ENCODE measurements at regions not wholly inside any gene's neighbourhood (a gene's known extent, or its start where the extent isn't known, plus 50 kb on each side); places are given as distances from the start of the nearest gene placed in this dataset.

GRCh38 chrX:149992918-149993317 lies 54.6 kb upstream of the EOLA2 start:
- no peak for DNase-seq

DNA sequence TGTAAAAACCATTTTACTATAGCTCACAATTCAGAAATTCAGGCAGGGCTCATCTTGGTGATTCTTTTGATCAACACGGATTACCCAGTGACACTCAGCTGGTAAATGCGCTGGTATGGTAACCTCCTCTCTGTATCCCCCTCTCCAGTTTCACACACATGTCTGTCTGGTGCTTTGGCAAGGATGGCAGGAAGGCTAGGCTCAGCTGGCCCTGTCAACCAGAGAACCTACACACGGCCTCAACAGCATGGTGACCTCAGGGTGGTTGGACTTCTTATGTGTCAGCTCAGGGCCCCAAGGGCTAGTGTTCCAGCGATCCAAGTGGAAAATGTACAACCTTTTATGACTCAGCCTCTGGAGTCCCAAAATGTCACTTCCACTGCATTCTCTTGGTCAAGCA lies 55.7 kb upstream of the EOLA2 start:
- no peak for DNase-seq

DNA sequence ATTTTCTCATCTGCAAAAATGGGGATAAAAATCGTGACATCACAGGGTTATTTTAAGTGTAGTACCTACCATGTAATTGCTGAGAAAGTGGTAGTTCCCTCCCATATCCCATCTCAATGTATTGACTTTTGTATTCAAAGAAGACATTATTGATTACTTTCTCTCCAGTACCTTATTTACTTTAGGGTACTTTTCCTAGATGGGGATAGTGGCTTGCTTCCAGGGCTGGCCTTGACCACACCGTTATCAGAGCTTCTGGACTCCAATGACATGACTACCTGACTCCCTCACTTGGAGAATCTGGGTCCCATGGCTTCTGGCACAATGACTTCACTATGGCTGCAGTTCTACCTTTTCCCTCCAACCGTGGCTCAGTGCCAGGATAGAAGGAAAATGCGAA lies 58.2 kb upstream of the EOLA2 start:
- no peak for DNase-seq

GRCh38 chrX:150005027-150005426 lies 66.7 kb upstream of the EOLA2 start:
- no peak for DNase-seq

GRCh38 chrX:150007356-150007755 lies 69.1 kb upstream of the EOLA2 start:
- DNase-seq, result no peak

DNA sequence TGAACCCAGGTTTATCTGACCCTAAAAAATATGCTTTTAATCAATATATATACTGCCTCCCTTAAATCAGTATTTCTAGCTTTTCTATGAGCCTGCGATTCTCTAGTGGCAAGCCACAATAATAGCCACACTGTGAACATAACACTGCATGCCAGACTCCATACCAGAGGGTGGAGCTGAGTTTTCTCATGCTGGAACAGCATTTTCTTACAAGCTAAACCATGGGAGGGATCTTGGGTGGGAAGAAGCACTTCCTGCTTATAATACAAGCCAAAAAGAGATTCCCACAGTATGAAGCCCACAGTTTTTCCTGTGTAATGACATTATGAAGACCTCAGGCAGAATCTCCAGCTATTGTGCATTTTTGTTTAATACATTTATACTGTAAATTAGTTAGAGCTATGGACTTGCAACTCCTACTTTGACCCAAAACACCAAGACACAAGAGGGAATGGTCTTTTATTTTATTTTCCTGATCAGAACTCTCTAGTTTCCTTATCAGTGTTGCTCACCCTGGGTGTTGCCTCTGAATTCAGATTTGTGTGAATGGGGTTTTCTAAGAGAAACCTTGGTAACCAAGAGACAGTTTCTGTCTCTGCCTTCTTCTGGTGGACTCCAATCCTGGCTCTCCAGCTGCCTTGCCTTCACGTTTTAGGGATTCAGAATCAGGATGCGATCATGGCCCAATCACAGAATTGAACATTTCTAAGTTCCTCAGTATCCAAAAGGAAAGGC lies 74.5 kb upstream of the EOLA2 start:
- DNase-seq, result no peak

DNA sequence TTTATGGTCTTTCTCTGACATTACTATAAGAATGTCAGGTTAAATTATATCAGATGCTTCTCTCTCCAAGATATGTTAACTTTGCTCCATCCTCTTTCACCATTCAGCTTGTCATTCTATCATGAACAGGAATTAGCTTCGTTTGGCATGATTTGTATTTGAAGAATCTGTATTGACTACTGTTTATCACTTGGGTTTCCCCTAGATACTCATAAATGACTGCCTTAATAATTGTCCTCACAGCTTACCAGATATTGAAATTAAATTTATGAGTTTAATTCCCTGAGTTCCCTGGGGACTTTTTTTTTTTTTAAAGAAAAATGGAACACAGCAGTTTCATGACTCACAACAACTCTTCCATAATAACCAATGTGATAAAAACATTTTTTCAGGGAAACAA lies 76.2 kb upstream of the EOLA2 start:
- DNase-seq, result no peak

DNA sequence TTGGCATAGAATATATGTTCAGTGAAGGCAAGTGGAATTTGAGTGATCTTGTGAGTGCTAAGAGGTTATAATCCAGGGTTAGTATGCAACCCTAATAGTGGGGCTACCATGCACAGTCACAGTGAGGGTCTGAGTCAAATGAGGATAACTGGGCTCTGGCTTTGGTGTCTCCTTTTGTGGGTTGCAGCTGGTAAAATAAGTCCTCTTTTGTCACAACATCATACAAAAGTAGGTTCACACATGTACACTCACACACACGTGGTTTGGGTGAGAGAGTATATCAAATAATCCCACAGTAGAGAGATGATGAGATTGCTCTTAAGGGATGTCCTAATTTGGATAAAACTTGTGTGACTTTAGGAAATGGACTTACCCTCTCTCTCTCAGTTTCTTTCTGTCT lies 79.6 kb upstream of the EOLA2 start:
- DNase-seq, result no peak

GRCh38 chrX:150018931-150019361 lies 80.7 kb upstream of the EOLA2 start:
- no peak for DNase-seq

- no peak for DNase-seq
Measured at GRCh38 chrX:150028692-150029091, 90.4 kb upstream of the EOLA2 start.

- no peak for DNase-seq
Measured at GRCh38 chrX:150032742-150033141, 94.5 kb upstream of the EOLA2 start.

DNA sequence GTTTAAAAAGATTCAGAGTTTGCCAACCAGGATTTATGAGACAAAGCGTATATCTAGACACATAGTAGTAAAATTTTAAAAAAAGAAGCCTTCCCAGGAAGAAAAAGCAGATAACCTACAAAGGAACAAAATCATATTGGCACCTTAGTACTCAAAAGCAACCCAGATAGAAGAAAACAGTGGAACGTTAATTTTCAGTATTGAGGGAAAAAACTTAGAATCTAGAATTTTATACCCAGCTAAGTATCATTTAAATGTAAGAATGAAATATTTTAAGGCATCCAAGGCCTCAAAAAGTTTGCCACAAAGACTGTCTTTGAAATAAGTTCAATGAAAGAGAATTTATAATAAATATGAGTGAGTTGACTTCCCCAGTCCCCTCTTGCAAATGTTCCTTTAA lies 96.5 kb upstream of the EOLA2 start:
- no peak for DNase-seq

DNA sequence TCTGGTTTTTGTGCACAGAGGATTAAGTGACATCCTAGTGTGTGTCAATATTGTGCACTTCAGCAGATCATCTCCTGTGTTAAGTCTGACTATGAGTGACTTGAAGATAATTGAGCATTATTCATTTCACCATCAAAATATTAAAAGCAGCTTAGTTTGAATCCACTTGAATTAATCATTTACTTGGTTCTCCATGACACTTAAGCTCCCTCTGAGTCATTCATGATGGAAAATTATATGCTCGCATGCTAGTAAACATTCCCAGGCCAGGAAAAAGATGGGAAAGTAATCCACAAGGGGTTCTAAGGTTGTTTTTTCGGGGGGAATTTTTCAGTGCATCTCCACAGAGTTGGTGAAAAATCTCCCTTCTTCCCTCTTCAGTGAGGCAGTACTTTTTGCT lies 97.2 kb upstream of the EOLA2 start:
- DNase-seq, result no peak

DNA sequence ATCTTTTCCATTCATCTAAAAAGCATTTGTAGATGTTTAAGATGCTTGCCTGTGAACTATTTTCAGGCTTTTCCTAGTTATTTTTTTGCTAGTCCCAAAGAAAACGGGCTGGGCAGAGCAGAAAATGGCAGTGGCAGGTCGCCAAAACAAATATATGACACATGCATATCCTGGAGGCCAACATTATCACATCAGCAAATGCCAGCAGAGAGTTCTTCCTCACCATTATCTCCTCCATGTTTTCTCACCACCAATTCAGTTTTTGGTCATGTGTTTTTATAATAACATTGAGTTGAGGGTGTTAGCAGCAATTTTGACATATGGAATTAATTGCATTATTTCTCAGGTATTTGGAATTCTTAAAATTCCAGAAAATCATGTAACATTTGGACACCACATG lies 97.9 kb upstream of the EOLA2 start:
- no peak for DNase-seq

DNA sequence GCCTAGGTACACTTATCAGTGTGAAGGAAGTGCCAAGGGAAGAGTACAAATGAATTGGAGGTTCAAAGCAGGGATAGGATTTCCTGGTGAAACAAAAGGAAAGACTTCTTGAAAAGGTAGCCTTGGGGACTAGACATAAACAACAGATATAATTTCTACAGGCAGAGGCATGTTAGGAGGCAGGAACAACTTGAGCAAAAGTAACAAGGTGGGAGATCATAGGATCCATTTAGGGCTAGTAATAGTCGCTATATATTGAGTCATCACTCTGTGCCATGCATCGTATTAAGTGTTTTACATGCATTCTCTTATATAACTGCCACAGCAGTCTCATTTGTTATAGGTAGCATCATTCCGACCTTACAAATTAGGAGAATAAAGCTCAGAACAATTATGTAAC lies 98.3 kb upstream of the EOLA2 start:
- DNase-seq, result no peak

DNA sequence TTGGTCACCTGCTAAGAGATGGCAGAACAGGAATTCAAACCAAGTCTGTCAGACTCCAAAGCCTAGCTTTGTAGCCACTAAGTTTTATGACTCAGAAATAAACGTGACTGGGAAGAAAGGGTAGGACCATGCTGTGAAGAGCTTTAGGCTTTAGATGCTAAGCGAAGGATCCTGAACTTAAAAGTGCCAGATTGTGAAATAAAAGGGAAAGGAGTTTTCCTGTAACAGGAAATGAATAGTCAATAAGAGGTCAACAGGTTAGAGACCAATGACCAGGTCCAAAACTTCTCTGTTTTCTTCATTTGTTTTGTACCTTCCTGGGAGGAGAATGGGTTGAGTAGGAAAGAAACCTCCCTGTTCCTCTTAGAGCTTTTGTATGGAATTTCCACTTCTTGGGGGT lies 98.8 kb upstream of the EOLA2 start:
- no peak for DNase-seq

- no peak for DNase-seq
Measured at GRCh38 chrX:150038315-150038714, 100.0 kb upstream of the EOLA2 start.

DNA sequence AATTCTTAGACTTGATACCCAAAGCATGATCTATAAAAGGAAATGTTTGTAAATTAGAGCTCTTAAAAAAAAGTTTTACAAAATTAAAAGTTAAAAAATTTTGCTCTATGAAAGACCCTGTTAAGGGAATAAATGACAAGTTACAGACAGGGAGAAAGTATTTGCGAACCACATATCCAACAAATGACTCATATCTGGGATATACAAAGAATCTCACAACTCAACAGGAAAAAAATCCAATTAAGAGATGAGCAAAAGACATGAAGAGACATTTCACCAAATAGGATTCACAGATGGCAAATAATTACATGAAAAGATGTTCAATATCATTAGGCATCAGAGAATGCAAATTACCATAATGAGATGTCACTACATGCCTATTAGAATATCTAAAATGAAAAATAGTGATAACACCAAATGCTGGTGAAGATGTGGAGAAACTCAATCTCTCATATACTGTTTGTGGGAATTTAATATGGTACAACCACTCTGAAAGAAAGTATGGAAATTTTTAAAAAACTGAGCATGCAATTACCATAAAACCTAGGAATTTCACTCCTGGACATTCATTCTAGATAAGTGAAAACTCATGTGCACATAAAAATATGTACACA lies 100.8 kb upstream of the EOLA2 start:
- no peak for DNase-seq

GRCh38 chrX:150041208-150041607 lies 102.9 kb upstream of the EOLA2 start:
- no peak for DNase-seq

- DNase-seq, result no peak
Measured at GRCh38 chrX:150044556-150044955, 106.3 kb upstream of the EOLA2 start.

DNA sequence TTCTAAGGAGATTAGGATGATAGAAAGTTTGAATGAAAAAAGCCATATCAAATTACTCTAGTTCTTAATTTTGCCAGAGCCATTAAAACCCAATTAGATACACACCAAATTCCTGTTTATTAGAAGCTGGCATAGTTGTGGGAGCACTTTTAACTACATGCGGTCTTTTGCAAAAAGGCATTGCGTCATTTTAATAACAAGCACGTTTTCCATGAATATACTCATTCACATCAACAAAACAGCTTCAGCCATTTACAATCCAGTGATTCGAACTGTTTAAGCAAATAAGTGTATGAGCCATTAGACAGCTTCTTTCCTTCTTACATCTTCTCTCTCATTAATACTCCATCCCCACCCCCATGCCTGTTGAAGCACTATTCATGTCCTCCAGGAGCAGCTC lies 109.5 kb upstream of the EOLA2 start:
- no peak for DNase-seq

GRCh38 chrX:150049647-150050046 lies 111.4 kb upstream of the EOLA2 start:
- no peak for DNase-seq

GRCh38 chrX:150050387-150050786 lies 112.1 kb upstream of the EOLA2 start:
- no peak for DNase-seq

GRCh38 chrX:150051096-150051495 lies 112.8 kb upstream of the EOLA2 start:
- DNase-seq, result no peak

DNA sequence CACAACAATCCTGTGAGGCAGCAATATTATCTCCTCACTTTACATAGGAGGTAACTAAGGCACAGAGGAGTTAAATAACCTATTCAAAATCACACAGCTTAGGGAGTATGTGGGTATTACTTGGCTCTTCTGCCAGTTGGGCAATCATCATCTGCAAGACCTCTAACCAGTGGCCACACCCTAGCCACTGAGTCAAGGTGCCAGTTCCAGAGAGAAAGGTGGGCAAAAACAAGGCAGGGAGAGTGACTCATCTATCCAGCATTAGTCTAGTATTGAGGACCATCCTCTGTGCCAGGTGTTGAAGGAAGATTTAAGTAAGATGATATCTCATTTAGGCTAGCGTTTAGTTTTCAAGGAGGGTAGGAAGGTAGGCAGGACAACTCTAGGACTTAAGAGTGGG lies 113.9 kb upstream of the EOLA2 start:
- no peak for DNase-seq

Data from stimulated activated CD4-positive, alpha-beta T cell treated with anti-CD3 and anti-CD28 coated beads, Interleukin-2, amount 100 ng/mL, for 48 hours (primary cell).